PFSK-1 (cell line): ENCODE measurements at regions not wholly inside any gene's neighbourhood (a gene's known extent, or its start where the extent isn't known, plus 50 kb on each side); places are given as distances from the start of the nearest gene placed in this dataset.

Experiments
- POLR2AphosphoS5 ChIP-seq: IDR thresholded peaks from 2 replicates; pipeline ENCODE4 v1.6.1; 2012; ENCODE audit warnings: low read depth, mild to moderate bottlenecking, control low read depth, low read length, moderate library complexity
- REST ChIP-seq, 2 experiments: IDR thresholded peaks; 2 replicates each; pipeline versions ENCODE4 v1.6.1 to v1.8.0; 2011 to 2012; ENCODE audit warnings: low read depth in 2 of 2, low read length in 2 of 2, control low read depth in 1 of 2, inconsistent platforms in 1 of 2, mild to moderate bottlenecking in 1 of 2, moderate library complexity in 1 of 2; ENCODE audit not compliant: insufficient read depth in 1 of 2
- TAF1 ChIP-seq: IDR thresholded peaks from 2 replicates; pipeline ENCODE4 v1.6.1; 2012; ENCODE audit warnings: low read length, control low read depth, borderline replicate concordance; ENCODE audit not compliant: insufficient read depth

GRCh38 chr5:21171038-21171437 is 1183.0 kb upstream of the CDH18 start:
- TF ChIP-seq TAF1 (no peak), POLR2AphosphoS5 (no peak), REST (IDR thresholded peaks at IDR 0.05; ENCODE audit: insufficient read depth in 1 of 2, low read depth in 2 of 2, low read length in 2 of 2) (no peak)
